Body of pancreas (tissue), 4 donors: ENCODE measurements at regions not wholly inside any gene's neighbourhood (a gene's known extent, or its start where the extent isn't known, plus 50 kb on each side); places are given as distances from the start of the nearest gene placed in this dataset.
A peak's percentile ranks its signal among the peaks of the same experiment; 100 is the strongest.

Experiments
- ATAC-seq: fragments of 150-250 bp; one replicate; pipeline ENCODE4 v1.9.1; 2016
- DNase-seq, 4 donors: peaks; one replicate each; pipeline ENCODE4 v3.0.0-alpha.2; 2019
- H3K27ac ChIP-seq, 4 donors: fragments of 200-600 bp; sonication (generic); 1 replicate in 3 of 4; 2 replicates in 1 of 4; pipeline versions ENCODE4 v1.5.1 to v1.6.1; 2016 to 2019; ENCODE audit warnings: mild to moderate bottlenecking in 1 of 4, mixed read lengths in 1 of 4, moderate library complexity in 1 of 4
- H3K27me3 ChIP-seq, 2 donors: fragments of 200-600 bp; sonication (generic); one replicate each; pipeline ENCODE4 v1.6.0; 2016; ENCODE audit warnings: mild to moderate bottlenecking in 1 of 2
- H3K36me3 ChIP-seq, 2 donors: fragments of 200-600 bp; sonication (generic); replicated peaks in 1 of 2; 2 replicates each; pipeline ENCODE4 v1.5.1; 2016; ENCODE audit warnings: low read depth in 2 of 2; ENCODE audit not compliant: insufficient read depth in 1 of 2
- H3K4me1 ChIP-seq: fragments of 200-600 bp; sonication (generic); one replicate; pipeline ENCODE4 v1.6.0; 2016
- H3K4me3 ChIP-seq, 2 donors: fragments of 200-600 bp; sonication (generic); 1 replicate in 1 of 2; 2 replicates in 1 of 2; pipeline ENCODE4 v1.5.1; 2016 to 2019
- H3K9me3 ChIP-seq, 3 donors: fragments of 200-600 bp; sonication (generic); 1 replicate in 2 of 3; 2 replicates in 1 of 3; pipeline ENCODE4 v1.5.1; 2016
- POLR2A ChIP-seq, 3 donors: fragments of 450-650 bp; IDR thresholded peaks; one replicate each; pipeline ENCODE4 v1.6.1; 2016; ENCODE audit warnings: antibody characterized with exemption in 3 of 3, mild to moderate bottlenecking in 2 of 3
- WGBS, 2 donors: methylation state at CpG; one replicate each; pipeline ENCODE4 v1.1.5; 2017; 5-methylcytosine and 5-hydroxymethylcytosine counted together
- intact Hi-C: fragments of 100-400 bp; cut with DNase I; formaldehyde crosslinking; loops from one replicate; pipeline ENCODE4 v1.15.1; 2023
- TF ChIP-seq, protein P1 (sequence below), 7 experiments: fragments of 450-650 bp in 4 of 7; fragments of 200-600 bp in 3 of 7; sonication (generic) in 3 of 7; IDR thresholded peaks; one replicate each; pipeline ENCODE4 v1.5.1; 2016 to 2019; ENCODE audit warnings: antibody characterized with exemption in 7 of 7

DNA sequence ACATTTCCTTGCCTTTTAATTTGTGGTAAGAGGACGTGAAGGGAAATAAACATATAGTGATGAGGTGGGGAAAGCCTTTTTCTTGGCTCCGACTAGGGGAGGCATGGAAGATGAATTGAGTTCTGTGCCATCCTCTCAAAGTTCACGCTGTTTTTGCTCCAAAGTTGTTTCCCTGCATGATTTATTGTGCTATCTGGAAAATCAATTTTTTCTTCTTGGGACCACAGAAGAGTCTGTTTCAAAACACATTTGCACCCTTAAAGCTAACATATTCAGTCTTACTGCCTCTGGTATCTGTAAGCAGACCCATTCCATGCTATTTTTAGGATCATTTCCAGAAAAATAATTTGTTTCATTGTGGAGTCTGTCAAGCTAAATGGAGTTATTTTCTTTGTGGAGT lies 57.6 kb upstream of the KCNG1 start:
- no peaks in the 10 kb centered on the region for H3K9me3 ChIP-seq
- intact Hi-C loops = no loop called here
- TF ChIP-seq POLR2A (IDR thresholded peaks at IDR 0.05) = no peak
- TF ChIP-seq, protein P1, sequence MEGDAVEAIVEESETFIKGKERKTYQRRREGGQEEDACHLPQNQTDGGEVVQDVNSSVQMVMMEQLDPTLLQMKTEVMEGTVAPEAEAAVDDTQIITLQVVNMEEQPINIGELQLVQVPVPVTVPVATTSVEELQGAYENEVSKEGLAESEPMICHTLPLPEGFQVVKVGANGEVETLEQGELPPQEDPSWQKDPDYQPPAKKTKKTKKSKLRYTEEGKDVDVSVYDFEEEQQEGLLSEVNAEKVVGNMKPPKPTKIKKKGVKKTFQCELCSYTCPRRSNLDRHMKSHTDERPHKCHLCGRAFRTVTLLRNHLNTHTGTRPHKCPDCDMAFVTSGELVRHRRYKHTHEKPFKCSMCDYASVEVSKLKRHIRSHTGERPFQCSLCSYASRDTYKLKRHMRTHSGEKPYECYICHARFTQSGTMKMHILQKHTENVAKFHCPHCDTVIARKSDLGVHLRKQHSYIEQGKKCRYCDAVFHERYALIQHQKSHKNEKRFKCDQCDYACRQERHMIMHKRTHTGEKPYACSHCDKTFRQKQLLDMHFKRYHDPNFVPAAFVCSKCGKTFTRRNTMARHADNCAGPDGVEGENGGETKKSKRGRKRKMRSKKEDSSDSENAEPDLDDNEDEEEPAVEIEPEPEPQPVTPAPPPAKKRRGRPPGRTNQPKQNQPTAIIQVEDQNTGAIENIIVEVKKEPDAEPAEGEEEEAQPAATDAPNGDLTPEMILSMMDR (IDR thresholded peaks at IDR 0.05) = no peak
- no peaks in the 10 kb centered on the region for H3K27me3 ChIP-seq
- no peaks in the 10 kb centered on the region for H3K4me1 ChIP-seq
- ATAC-seq (no peak), DNase-seq (no peak)
- no peak overlapping the region for H3K4me3 ChIP-seq
- no peaks in the 10 kb centered on the region for H3K36me3 ChIP-seq
- WGBS, 2 donors = 22 to 24% methylated on average over 3 of the region's 3 CpGs
- H3K27ac ChIP-seq = no peak overlapping the region

DNA sequence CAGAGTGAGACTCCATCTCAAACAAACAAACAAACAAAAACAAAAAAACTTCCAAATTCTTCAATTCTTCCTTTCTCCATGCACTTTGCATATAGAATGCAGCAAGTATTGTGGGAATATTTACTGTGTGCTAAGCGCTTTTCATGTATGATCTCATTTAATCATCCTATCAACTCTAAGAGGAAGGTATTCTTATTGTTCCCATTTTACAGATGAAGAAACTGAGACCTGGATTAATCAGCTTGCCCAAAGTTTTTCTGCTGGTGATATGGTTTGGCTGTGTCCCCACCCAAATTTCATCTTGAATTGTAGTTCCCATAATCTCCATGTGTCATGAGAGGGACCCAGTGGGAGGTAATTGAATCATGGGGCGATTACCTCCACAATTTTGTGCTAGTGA lies 56.6 kb upstream of the KCNG1 start:
- TF ChIP-seq, protein P1 (IDR thresholded peaks at IDR 0.05) = no peak
- TF ChIP-seq POLR2A (IDR thresholded peaks at IDR 0.05) = no peak
- Histone ChIP-seq H3K36me3 (no peaks in the 10 kb centered on the region), H3K27ac (no peak overlapping the region), H3K4me1 (no peaks in the 10 kb centered on the region), H3K27me3 (no peaks in the 10 kb centered on the region), H3K4me3 (no peak overlapping the region), H3K9me3 (peaks cover 0 to under 1% (median 0%) of the 10 kb centered on the region in 3 donors)
- 84 to 87% methylated on average over 2 of the region's 2 CpGs for WGBS, 2 donors
- intact Hi-C loops = no loop called here
- DNase-seq (no peak), ATAC-seq (no peak)

DNA sequence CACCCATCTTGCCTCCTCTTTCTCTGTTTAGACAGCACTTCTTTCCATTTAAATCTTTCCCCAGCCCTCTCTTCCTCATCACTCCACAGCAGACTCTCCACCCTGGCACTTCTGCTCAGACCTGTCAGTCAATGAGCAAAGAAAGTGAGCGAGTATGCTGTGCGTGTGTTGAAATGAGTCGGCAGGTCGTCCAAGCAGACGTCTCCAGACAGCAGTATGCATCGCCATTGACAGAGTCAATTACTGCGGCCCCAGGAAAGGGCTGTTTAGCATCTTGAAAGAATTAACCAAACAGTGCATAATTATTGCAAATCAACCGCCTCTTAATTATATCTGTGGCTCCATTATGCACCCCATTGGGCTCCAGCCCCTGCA lies 54.8 kb upstream of the KCNG1 start:
- peaks cover 0 to 5% (median 0%) of the 10 kb centered on the region in 3 donors for H3K9me3 ChIP-seq
- H3K4me1 ChIP-seq = no peaks in the 10 kb centered on the region
- ATAC-seq = no peak
- intact Hi-C loops = no loop called here
- H3K4me3 ChIP-seq = no peak overlapping the region
- TF ChIP-seq POLR2A (IDR thresholded peaks at IDR 0.05) = no peak
- TF ChIP-seq, protein P1 (IDR thresholded peaks at IDR 0.05) = no peak
- H3K36me3 ChIP-seq = no peaks in the 10 kb centered on the region
- H3K27me3 ChIP-seq = no peaks in the 10 kb centered on the region
- H3K27ac ChIP-seq = no peak overlapping the region
- 24 to 29% methylated on average over 8 of the region's 8 CpGs for WGBS, 2 donors
- DNase-seq = no peak

DNA sequence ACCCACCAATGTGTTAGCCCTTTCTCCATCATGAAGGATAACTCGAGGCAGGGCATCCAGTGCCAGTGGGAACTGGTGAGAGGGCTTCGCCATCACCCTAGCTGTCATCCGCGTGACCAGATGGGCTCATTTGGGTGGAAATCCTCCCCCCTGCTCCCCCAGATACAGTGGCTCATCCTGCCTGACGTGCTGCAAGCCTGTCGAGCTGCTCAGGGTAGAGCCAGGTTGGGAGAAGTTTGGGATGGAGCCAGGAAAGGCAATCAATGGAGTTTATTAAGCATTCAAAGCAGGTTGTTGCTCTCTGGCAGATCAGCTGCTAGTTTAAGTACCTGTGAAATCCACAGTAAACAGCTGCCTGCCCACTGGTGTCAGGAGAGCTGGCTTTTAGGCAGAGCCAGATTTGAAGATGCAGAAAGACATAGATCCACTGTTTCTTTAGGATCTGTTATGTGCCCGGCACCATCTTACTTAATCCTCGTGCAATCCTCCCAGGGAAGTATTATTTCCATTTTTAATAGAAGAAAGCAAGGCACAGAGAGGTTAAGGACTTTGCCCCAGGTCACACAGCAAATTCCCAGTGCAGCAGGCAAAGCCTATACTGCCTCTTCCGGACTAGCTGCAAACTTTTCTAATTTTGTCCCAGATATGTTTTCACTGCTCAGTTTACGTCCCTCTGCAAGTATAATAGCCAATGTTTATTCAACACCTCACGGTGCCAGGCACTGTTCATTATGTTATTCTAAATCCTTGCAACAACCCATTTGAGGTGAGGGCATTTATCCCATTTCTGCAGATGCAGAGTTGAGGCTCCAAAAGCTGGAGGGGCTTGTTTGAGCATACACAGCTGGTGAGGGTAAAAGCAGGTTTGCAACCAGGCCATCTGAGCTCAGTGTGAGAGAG lies 54.1 kb upstream of the KCNG1 start:
- DNase-seq (peak; percentile 7 to 30 (median 11)), ATAC-seq (no peak)
- 35% methylated on average over 11 of the region's 11 CpGs for WGBS, 2 donors

More for the DNA sequence above, 54.1 kb upstream of the KCNG1 start:
- H3K27ac ChIP-seq = no peak overlapping the region
- TF ChIP-seq, protein P1 (IDR thresholded peaks at IDR 0.05) = no peak
- no peak for TF ChIP-seq POLR2A (IDR thresholded peaks at IDR 0.05)
- intact Hi-C loops = no loop called here
- H3K36me3 ChIP-seq = no peaks in the 10 kb centered on the region
- no peaks in the 10 kb centered on the region for H3K27me3 ChIP-seq
- H3K9me3 ChIP-seq = peaks cover 0 to 5% (median 0%) of the 10 kb centered on the region in 3 donors
- H3K4me1 ChIP-seq = no peaks in the 10 kb centered on the region
- no peak overlapping the region for H3K4me3 ChIP-seq
